Ishikawa (cell line): ENCODE measurements at regions not wholly inside any gene's neighbourhood (a gene's known extent, or its start where the extent isn't known, plus 50 kb on each side); places are given as distances from the start of the nearest gene placed in this dataset.

Experiments used
- CEBPB ChIP-seq: IDR thresholded peaks from 2 replicates; pipeline ENCODE4 v1.6.1; 2012
- CREB1 ChIP-seq: IDR thresholded peaks from 2 replicates; pipeline ENCODE4 v1.6.1; 2012; ENCODE audit warnings: low read depth
- EGR1 ChIP-seq: IDR thresholded peaks from 2 replicates; pipeline ENCODE4 v1.6.1; 2012
- EP300 ChIP-seq: IDR thresholded peaks from 2 replicates; pipeline ENCODE4 v1.6.1; 2012; ENCODE audit warnings: borderline replicate concordance
- FOXM1 ChIP-seq: IDR thresholded peaks from 2 replicates; pipeline ENCODE4 v1.6.1; 2012; ENCODE audit warnings: low read depth, borderline replicate concordance
- NFIC ChIP-seq: IDR thresholded peaks from 2 replicates; pipeline ENCODE4 v1.6.1; 2012
- RAD21 ChIP-seq: IDR thresholded peaks from 2 replicates; pipeline ENCODE4 v1.6.1; 2012; ENCODE audit warnings: low read depth
- TAF1 ChIP-seq: IDR thresholded peaks from 2 replicates; pipeline ENCODE4 v1.6.1; 2012; ENCODE audit warnings: low read depth, mild to moderate bottlenecking
- TCF12 ChIP-seq: IDR thresholded peaks from 2 replicates; pipeline ENCODE4 v1.6.1; 2012; ENCODE audit warnings: low read depth
- TEAD4 ChIP-seq: IDR thresholded peaks from 2 replicates; pipeline ENCODE4 v1.6.1; 2012
- YY1 ChIP-seq: IDR thresholded peaks from 2 replicates; pipeline ENCODE4 v1.6.1; 2012; ENCODE audit warnings: low read depth
- ZBTB7A ChIP-seq: IDR thresholded peaks from 2 replicates; pipeline ENCODE4 v1.6.1; 2012; ENCODE audit warnings: low read depth
- TF ChIP-seq, protein P1 (sequence below): IDR thresholded peaks from 2 replicates; pipeline ENCODE4 v1.6.1; 2012
- TF ChIP-seq, protein P2 (sequence below): IDR thresholded peaks from 2 replicates; pipeline ENCODE4 v1.6.1; 2012
- TF ChIP-seq, protein P3 (sequence below): IDR thresholded peaks from 2 replicates; pipeline ENCODE4 v1.6.1; 2012; ENCODE audit warnings: low read depth, mild to moderate bottlenecking

DNA sequence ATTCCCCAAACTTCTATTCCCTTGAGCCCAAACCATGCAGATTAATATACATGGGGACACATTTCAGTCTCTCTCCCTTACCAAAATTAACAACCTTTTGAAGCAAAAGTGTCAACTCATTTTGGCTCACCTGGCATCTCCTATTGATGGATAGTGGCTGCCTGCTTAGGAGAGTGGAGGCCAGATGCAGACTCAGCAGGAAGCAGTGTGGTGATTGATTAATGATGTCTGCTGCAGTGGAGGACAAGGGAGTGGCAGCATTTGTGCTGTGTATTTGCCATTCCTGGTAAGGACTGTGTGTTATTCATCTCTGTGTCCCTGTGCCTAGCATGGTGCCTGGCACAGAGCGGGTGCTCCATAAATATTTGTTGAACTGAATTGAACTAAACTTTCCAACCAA, 590.1 kb downstream of the RAB28 start:
- no peak for TF ChIP-seq CEBPB
- no peak for TF ChIP-seq ZBTB7A
- no peak for TF ChIP-seq RAD21
- TF ChIP-seq EGR1, result no peak
- TF ChIP-seq, protein P1, sequence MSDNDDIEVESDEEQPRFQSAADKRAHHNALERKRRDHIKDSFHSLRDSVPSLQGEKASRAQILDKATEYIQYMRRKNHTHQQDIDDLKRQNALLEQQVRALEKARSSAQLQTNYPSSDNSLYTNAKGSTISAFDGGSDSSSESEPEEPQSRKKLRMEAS, result no peak
- no peak for TF ChIP-seq TCF12
- TF ChIP-seq, protein P2, sequence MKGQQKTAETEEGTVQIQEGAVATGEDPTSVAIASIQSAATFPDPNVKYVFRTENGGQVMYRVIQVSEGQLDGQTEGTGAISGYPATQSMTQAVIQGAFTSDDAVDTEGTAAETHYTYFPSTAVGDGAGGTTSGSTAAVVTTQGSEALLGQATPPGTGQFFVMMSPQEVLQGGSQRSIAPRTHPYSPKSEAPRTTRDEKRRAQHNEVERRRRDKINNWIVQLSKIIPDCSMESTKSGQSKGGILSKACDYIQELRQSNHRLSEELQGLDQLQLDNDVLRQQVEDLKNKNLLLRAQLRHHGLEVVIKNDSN, result no peak
- no peak for TF ChIP-seq YY1
- TF ChIP-seq, protein P3, sequence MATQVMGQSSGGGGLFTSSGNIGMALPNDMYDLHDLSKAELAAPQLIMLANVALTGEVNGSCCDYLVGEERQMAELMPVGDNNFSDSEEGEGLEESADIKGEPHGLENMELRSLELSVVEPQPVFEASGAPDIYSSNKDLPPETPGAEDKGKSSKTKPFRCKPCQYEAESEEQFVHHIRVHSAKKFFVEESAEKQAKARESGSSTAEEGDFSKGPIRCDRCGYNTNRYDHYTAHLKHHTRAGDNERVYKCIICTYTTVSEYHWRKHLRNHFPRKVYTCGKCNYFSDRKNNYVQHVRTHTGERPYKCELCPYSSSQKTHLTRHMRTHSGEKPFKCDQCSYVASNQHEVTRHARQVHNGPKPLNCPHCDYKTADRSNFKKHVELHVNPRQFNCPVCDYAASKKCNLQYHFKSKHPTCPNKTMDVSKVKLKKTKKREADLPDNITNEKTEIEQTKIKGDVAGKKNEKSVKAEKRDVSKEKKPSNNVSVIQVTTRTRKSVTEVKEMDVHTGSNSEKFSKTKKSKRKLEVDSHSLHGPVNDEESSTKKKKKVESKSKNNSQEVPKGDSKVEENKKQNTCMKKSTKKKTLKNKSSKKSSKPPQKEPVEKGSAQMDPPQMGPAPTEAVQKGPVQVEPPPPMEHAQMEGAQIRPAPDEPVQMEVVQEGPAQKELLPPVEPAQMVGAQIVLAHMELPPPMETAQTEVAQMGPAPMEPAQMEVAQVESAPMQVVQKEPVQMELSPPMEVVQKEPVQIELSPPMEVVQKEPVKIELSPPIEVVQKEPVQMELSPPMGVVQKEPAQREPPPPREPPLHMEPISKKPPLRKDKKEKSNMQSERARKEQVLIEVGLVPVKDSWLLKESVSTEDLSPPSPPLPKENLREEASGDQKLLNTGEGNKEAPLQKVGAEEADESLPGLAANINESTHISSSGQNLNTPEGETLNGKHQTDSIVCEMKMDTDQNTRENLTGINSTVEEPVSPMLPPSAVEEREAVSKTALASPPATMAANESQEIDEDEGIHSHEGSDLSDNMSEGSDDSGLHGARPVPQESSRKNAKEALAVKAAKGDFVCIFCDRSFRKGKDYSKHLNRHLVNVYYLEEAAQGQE, result no peak
- no peak for TF ChIP-seq NFIC
- TF ChIP-seq TAF1, result no peak
- no peak for TF ChIP-seq CREB1
- no peak for TF ChIP-seq TEAD4
- TF ChIP-seq EP300, result no peak
- TF ChIP-seq FOXM1, result no peak

DNA sequence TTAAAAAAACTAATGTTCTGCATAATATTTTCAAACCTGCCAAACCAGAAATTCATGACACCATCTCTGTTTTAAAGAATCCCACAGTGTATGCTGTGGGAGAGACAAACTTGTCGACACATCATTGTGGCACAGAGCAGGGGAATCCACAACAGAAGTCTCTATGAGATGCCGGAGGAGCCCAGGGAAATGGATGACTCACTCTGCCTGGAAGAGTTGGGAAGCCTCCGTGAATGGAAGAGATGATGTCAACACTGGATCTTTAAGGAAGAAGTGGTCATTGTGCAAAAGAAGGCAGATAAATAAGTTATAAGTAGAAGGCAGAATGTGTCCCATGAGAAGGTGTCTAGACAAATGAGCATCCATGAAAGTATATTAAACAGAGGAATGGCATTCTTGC, 595.1 kb downstream of the RAB28 start:
- TF ChIP-seq EGR1 (no peak), CEBPB (no peak), RAD21 (no peak)
- TF ChIP-seq, protein P2, result no peak

DNA sequence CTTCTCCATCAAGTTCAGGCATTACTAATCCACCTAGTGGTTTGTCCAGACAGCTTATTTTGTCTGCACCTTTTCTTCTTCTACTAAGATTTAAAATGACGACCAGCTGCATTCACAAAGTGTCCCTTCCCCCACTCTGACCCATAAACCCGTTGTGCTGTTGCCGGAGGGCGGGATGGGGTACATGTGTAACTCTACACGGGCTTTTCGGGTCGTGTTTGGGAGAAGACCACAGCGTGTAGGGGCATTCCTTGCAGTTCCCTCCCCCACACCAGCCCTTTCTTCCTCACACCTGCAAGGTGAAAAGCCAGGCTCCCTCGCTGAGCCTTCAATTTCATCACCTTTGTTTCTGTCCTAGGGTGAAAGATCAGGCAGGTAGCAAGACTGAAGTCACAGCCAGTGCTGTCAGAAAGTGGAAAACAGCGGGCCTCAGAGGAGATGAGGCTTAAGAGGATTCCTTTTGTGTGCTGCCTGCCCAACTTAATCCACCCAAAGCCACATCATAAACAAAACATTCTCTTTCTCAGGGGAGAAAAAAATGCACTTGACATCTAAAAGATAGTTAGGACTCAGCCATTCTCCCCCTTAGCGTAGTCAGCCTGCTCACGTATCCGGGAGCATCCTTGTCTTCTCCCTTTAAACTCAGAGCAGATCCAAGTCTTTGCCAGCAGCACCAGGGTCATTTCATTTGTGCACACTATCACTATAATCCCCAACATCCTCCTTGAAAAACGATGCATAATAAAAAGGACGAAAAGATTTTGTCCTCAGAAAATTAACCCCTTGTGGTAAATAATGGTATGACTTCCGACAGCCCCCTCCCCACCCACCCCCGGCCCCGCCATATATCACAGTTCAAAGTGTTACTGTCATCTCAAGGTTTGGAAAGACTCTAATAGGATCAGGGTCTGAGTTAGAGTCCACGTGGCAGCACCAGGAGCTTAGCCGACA, 599.0 kb downstream of the RAB28 start:
- TF ChIP-seq TEAD4 (no peak), TAF1 (no peak), FOXM1 (no peak), RAD21 (no peak), ZBTB7A (no peak), YY1 (no peak), NFIC (no peak), CEBPB (no peak), EGR1 (no peak), EP300 (no peak), CREB1 (no peak)
- TF ChIP-seq, protein P1, result no peak
- TF ChIP-seq, protein P2, result no peak

DNA sequence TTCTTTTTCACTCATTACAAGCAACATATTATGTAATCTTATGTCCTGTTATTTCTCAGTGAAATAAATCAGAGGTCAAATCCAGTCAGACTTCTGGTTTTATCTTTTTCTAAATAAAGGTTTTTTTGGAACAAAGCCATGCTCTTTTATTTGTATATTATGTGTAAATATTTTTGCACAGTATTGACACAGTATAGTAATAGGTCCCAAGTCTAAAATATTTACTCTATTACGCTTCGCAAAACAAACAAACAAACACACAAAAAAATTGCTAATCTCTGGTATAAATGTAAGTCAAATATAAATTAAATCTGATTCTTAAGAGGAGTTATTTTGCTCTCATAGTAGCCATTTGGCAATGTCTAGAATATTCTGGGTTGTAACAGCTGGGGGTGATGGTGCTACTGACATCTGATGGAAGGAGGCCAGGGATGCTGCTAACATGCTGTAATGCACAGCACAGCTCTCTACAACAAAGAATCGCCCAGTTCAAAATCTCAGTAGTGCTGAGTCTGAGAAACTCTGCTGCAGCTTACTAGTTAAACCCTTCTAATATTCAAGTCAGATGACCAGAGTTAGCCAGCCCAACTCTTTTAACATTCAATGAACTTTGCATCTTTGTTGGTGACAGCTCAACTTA, 602.1 kb downstream of the RAB28 start:
- TF ChIP-seq RAD21, result no peak
- no peak for TF ChIP-seq TAF1
- TF ChIP-seq TCF12, result no peak

DNA sequence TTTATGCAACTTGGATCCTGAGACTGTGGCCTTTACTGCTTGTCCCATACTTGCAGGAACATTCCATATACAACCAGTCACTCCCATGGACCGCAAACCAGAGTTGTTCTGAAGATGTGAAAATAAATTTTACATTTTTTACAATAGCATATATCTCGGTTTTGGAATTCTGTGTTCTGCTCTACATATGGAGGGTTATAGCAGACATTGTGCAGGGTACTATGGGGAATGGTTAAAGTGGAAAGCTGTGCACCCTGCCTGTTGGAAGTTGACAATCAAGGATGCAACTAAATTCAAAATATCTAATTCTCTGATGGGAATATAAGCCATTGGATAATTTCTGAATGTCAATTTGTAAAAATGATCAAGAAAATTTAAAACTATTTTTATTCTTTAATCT, 603.3 kb downstream of the RAB28 start:
- TF ChIP-seq TEAD4, result no peak
- TF ChIP-seq, protein P3, result no peak
- TF ChIP-seq EP300, result no peak
- TF ChIP-seq RAD21, result no peak
- TF ChIP-seq EGR1, result no peak
- TF ChIP-seq, protein P1, result no peak
- no peak for TF ChIP-seq TAF1
- TF ChIP-seq TCF12, result no peak
- TF ChIP-seq, protein P2, result no peak
- no peak for TF ChIP-seq CEBPB
- no peak for TF ChIP-seq ZBTB7A
- no peak for TF ChIP-seq CREB1
- TF ChIP-seq YY1, result no peak
- no peak for TF ChIP-seq FOXM1
- no peak for TF ChIP-seq NFIC
